Fibroblast of the aortic adventitia (primary cell): ENCODE measurements at regions not wholly inside any gene's neighbourhood (a gene's known extent, or its start where the extent isn't known, plus 50 kb on each side); places are given as distances from the start of the nearest gene placed in this dataset.
"Not testable (repeated sequence)": the region's sequence is repeated elsewhere in the genome, so short reads cannot be mapped to it uniquely, and the experiment has no call there.

Experiments
- DNase-seq: peaks from one replicate; pipeline ENCODE4 v3.0.0-alpha.2; 2010; ENCODE audit warnings: low read depth
- H3K4me3 ChIP-seq: 2 replicates; pipeline ENCODE4 v1.5.1; 2011; ENCODE audit warnings: low read depth, mild to moderate bottlenecking, control low read depth, low read length, moderate library complexity
- CTCF ChIP-seq: IDR thresholded peaks from 2 replicates; pipeline ENCODE4 v1.5.1; 2011; ENCODE audit warnings: mild to moderate bottlenecking, low read length, control low read depth, inconsistent platforms; ENCODE audit not compliant: insufficient read depth

- no peak for DNase-seq
- H3K4me3 ChIP-seq, result no peak overlapping the region
- TF ChIP-seq CTCF, result no peak
Measured at GRCh38 chr18:1304392-1304992, 399.8 kb downstream of the ADCYAP1 start.

- no peak for DNase-seq
- TF ChIP-seq CTCF, result no peak
- no peak overlapping the region for H3K4me3 ChIP-seq
Measured at GRCh38 chr18:1306641-1307040, 402.0 kb downstream of the ADCYAP1 start.

GRCh38 chr18:1308686-1309085, 404.0 kb downstream of the ADCYAP1 start:
- H3K4me3 ChIP-seq, result no peak overlapping the region
- no peak for DNase-seq
- no peak for TF ChIP-seq CTCF

GRCh38 chr18:1311376-1311775, 406.7 kb downstream of the ADCYAP1 start:
- no peak overlapping the region for H3K4me3 ChIP-seq
- no peak for TF ChIP-seq CTCF
- DNase-seq, result no peak

GRCh38 chr18:1335345-1335744, 430.7 kb downstream of the ADCYAP1 start:
- not testable (repeated sequence) for DNase-seq, H3K4me3 ChIP-seq

- no peak for TF ChIP-seq CTCF
- DNase-seq, result no peak
- H3K4me3 ChIP-seq, result no peak overlapping the region
Measured at GRCh38 chr18:1350931-1351450, 446.3 kb downstream of the ADCYAP1 start.

- no peak for DNase-seq
- no peak overlapping the region for H3K4me3 ChIP-seq
- TF ChIP-seq CTCF, result no peak
Measured at GRCh38 chr18:1353025-1353424, 448.4 kb downstream of the ADCYAP1 start.
